Fibroblast of villous mesenchyme (primary cell): ENCODE measurements at regions not wholly inside any gene's neighbourhood (a gene's known extent, or its start where the extent isn't known, plus 50 kb on each side); places are given as distances from the start of the nearest gene placed in this dataset.

Source experiments
- DNase-seq: peaks from one replicate; pipeline ENCODE4 v3.0.0-alpha.2; 2010; ENCODE audit warnings: low read depth
- H3K4me3 ChIP-seq: 2 replicates; pipeline ENCODE4 v1.5.1; 2011; ENCODE audit warnings: low read depth, mild to moderate bottlenecking, low read length
- TF ChIP-seq, protein P1 (sequence below): IDR thresholded peaks from 2 replicates; pipeline ENCODE4 v1.5.1; 2012; ENCODE audit warnings: low read depth, mild to moderate bottlenecking, low read length; ENCODE audit not compliant: insufficient read depth

DNA sequence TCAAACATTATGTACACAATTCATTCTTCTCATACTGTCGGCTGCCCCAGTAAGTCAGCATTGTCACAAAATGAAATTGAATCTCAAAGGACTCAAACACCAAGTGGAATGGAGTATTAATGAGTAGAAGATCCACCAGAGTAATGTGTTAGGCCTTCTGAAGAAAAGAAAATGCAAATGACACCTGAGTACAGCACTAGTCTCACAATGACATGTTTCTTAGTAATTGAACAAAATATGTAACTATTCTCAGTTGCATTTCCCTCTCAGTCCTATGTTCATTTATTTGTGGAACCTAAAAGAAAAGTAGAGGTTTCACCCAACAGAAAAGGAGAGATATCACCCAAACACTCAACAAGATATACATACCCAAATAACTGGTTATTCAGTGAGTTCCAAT lies 283.9 kb upstream of the THBS1 start:
- no peak for DNase-seq
- H3K4me3 ChIP-seq = no peak overlapping the region
- TF ChIP-seq, protein P1, sequence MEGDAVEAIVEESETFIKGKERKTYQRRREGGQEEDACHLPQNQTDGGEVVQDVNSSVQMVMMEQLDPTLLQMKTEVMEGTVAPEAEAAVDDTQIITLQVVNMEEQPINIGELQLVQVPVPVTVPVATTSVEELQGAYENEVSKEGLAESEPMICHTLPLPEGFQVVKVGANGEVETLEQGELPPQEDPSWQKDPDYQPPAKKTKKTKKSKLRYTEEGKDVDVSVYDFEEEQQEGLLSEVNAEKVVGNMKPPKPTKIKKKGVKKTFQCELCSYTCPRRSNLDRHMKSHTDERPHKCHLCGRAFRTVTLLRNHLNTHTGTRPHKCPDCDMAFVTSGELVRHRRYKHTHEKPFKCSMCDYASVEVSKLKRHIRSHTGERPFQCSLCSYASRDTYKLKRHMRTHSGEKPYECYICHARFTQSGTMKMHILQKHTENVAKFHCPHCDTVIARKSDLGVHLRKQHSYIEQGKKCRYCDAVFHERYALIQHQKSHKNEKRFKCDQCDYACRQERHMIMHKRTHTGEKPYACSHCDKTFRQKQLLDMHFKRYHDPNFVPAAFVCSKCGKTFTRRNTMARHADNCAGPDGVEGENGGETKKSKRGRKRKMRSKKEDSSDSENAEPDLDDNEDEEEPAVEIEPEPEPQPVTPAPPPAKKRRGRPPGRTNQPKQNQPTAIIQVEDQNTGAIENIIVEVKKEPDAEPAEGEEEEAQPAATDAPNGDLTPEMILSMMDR = no peak

DNA sequence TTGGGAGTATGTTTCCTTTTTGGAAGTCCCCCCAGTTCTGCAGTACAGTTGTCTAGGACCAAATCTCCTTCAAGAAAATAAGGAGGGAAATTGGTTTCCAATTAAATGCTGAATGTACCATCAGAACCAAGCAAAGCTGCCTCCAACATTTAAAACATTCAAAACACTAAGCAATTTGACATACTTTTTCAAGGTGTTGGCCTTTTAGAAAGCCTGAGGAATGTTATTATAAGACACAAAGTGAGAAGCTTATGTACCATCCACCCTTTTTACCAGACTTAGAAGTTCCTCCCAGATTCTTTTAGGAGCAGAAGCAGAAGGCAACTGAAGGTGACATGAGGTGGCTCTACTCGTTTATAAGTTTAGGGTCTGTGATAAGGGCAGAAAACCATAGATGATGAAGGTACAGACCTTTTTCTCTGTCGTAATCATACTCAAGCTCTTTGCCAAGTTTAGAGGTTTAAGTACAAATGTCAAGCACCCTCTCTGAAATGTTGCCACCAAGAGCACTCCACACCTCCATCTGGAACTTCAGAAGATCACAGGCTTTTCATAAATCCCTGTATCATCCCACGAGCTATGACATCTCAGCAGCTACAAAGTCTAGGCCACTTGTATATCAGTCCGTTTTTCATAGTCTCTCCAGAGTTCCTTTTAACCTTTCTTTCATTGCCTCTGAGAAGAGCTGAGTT lies 282.5 kb upstream of the THBS1 start:
- no peak overlapping the region for H3K4me3 ChIP-seq
- no peak for DNase-seq
- TF ChIP-seq, protein P1 = no peak

DNA sequence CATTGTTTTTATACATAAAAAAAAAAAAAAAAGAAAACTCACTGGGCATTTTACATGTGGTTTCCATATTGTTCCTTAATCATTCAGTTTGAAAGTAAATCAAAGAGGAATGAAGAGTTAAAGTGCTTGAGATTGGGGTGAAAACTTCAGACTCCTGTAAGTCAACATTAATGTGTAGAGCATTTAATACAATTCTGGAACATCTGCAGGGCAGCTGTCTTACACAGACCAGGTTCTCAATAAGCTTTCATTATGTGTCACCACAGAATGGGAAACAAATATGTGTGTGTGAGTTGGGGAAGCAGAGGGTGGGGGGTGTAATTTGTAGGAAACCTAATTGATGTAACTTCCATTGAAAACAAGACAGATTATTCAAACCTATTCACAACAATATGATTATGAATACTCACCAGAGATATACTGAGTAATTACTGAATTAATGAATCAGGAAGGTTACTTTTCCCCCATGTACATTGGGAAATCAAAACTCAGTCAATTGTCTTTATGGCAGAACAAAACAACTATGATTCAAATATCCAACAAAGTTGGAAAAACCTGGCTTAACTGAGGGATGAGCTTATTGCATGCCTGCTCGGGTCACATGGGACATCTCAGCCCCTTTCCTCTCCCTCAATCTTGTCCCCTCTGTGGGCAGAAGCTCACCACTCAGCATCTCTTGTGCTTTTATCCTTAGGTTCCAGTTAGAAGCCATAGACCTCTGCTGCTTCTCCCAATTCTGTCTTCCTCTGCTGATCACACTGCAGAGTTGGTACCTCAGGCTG lies 281.2 kb upstream of the THBS1 start:
- TF ChIP-seq, protein P1 = no peak
- no peak overlapping the region for H3K4me3 ChIP-seq
- DNase-seq = peak; percentile 45

DNA sequence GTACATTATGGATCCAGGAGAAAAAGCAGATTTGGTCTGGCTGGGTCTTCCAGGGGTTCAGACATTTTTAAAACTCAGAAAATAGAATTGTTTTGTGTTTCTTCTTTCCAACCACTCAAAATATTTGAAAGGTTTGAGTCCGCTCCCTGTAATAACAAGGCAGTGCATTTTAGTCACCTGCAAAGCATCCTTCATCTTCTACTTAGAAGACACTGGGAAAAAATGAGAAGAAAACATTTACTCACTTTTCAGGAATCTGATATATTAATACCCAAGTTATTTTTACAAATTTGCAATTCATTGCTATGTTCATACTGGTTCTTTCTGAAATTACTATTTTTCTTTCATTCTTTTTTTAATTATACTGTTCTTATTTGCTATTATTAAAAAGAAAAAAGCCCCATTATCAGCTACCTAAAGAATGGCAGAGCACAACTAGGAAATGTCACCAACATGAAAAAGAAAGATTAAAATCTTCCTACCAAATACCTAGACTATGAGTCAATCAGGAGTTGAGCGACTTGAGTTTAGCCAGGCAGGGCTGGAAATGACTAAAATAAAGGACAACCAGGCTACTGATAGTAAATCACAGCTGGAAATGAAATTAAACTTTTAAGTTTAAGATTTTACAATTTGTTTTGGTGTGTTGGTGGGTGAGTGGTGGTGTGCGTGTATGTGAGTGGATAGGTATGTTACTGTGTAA lies 280.3 kb upstream of the THBS1 start:
- DNase-seq = peak; percentile 71
- no peak overlapping the region for H3K4me3 ChIP-seq
- TF ChIP-seq, protein P1 = no peak

DNA sequence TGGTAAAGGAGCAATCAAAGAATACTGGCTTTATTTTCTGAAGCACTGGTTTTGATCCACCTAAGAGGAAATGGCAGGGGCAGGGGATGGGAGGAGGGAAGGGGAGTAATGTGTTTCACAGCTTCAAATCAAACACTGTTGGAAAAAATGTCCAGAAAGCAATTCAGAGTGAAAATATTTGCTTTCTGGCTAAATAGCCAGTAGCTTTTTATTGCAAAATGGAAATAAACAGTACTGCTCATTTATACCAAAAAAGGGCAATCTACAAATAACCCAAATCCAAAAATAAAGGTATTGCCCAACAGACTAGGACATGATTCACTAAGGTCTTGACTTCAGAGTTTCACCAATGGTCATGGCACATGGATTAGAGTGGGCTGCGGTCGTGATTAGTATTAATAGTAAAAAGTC lies 279.3 kb upstream of the THBS1 start:
- DNase-seq = peak; percentile 87
- TF ChIP-seq, protein P1 = no peak
- no peak overlapping the region for H3K4me3 ChIP-seq

DNA sequence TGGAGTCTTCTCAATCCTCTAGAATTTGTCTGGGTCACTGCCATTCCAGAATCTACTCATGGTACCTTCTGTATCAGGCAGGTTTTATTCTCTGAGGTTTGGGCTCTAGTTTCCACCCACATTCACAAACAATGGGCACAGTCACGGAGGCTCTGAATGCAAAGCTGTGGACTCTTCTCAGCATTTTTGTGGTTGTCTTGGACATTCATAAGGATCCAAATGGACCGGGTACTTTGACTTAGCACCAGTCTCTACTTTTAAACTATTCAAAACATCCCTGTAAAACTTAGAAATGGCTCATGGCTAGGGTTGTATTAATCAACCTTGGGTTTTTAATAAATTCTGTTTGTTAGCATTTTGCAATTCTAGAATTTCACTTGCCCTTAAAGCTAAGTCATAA lies 277.9 kb upstream of the THBS1 start:
- TF ChIP-seq, protein P1 = no peak
- no peak for DNase-seq
- no peak overlapping the region for H3K4me3 ChIP-seq
